Stimulated activated CD4-positive, alpha-beta T cell treated with anti-CD3 and anti-CD28 coated beads, Interleukin-1b, Interleukin-23, amount 100 ng/mL, for 4 hours (primary cell): ENCODE measurements at regions not wholly inside any gene's neighbourhood (a gene's known extent, or its start where the extent isn't known, plus 50 kb on each side); places are given as distances from the start of the nearest gene placed in this dataset.
"Not testable (repeated sequence)": the region's sequence is repeated elsewhere in the genome, so short reads cannot be mapped to it uniquely, and the experiment has no call there.

Experiments
- DNase-seq, 2 donors: peaks; one replicate each; pipeline ENCODE4 v3.0.0-alpha.2; 2020; ENCODE audit warnings: low read depth in 2 of 2

- no peak for DNase-seq
Measured at GRCh38 chr2:194289712-194290346, 1367.2 kb upstream of the SLC39A10 start.

GRCh38 chr2:194276667-194277066 is 1380.4 kb upstream of the SLC39A10 start:
- not testable (repeated sequence) for DNase-seq

- no peak for DNase-seq
Measured at GRCh38 chr2:194271293-194271961, 1385.6 kb upstream of the SLC39A10 start.

GRCh38 chr2:194270648-194271047 is 1386.4 kb upstream of the SLC39A10 start:
- no peak for DNase-seq

- DNase-seq, result no peak
Measured at GRCh38 chr2:194264586-194264985, 1392.4 kb upstream of the SLC39A10 start.

- no peak for DNase-seq
Measured at GRCh38 chr2:194260185-194260584, 1396.8 kb upstream of the SLC39A10 start.

GRCh38 chr2:194257095-194257494 is 1399.9 kb upstream of the SLC39A10 start:
- DNase-seq, result no peak

- DNase-seq, result no peak
Measured at GRCh38 chr2:194253528-194254259, 1403.3 kb upstream of the SLC39A10 start.

GRCh38 chr2:194252127-194252526 is 1404.9 kb upstream of the SLC39A10 start:
- DNase-seq, result no peak

- DNase-seq, result no peak
Measured at GRCh38 chr2:194232600-194232999, 1424.4 kb upstream of the SLC39A10 start.

- no peak for DNase-seq
Measured at GRCh38 chr2:194223218-194223617, 1433.8 kb upstream of the SLC39A10 start.

- DNase-seq, result no peak
Measured at GRCh38 chr2:194214192-194214591, 1442.8 kb upstream of the SLC39A10 start.

GRCh38 chr2:194205568-194206227 is 1451.3 kb upstream of the SLC39A10 start:
- no peak for DNase-seq

GRCh38 chr2:194203898-194204297 is 1453.1 kb upstream of the SLC39A10 start:
- no peak for DNase-seq

- DNase-seq, result no peak
Measured at GRCh38 chr2:194182888-194183287, 1474.1 kb upstream of the SLC39A10 start.

- no peak for DNase-seq
Measured at GRCh38 chr2:194176134-194176533, 1480.9 kb upstream of the SLC39A10 start.

GRCh38 chr2:194166818-194167217 is 1490.2 kb upstream of the SLC39A10 start:
- DNase-seq, result no peak

GRCh38 chr2:194155431-194155830 is 1501.6 kb upstream of the SLC39A10 start:
- no peak for DNase-seq

- no peak for DNase-seq
Measured at GRCh38 chr2:194151231-194151630, 1505.8 kb upstream of the SLC39A10 start.

GRCh38 chr2:194135463-194135862 is 1521.6 kb upstream of the SLC39A10 start:
- DNase-seq, result no peak

- DNase-seq, result no peak
Measured at GRCh38 chr2:194128810-194129209, 1528.2 kb upstream of the SLC39A10 start.

GRCh38 chr2:194126418-194126817 is 1530.6 kb upstream of the SLC39A10 start:
- DNase-seq, result no peak
